ENCODE measurements at regions not wholly inside any gene's neighbourhood (a gene's known extent, or its start where the extent isn't known, plus 50 kb on each side); places are given as distances from the start of the nearest gene placed in this dataset.
A peak's percentile ranks its signal among the peaks of the same experiment; 100 is the strongest.
"Not testable (repeated sequence)": the region's sequence is repeated elsewhere in the genome, so short reads cannot be mapped to it uniquely, and the experiment has no call there.

GRCh38 chrY:14360748-14361500 is 163.4 kb upstream of the NLGN4Y start:
- intact Hi-C loops (cut with micrococcal nuclease), result no loop called here
- Mint-ChIP-seq H3K36me3 (no peaks in the 10 kb centered on the region), H3K27me3 (no peaks in the 10 kb centered on the region), H3K4me3 (no peak overlapping the region), H3K9me3 (peaks cover 20% of the 10 kb centered on the region), H3K4me1 (ENCODE audit: low read depth) (peaks cover 3% of the 10 kb centered on the region), H3K27ac (no peak overlapping the region)
- ChIA-PET CTCF (no interaction called here), POLR2A (no interaction called here)
- no peak for DNase-seq

DNA sequence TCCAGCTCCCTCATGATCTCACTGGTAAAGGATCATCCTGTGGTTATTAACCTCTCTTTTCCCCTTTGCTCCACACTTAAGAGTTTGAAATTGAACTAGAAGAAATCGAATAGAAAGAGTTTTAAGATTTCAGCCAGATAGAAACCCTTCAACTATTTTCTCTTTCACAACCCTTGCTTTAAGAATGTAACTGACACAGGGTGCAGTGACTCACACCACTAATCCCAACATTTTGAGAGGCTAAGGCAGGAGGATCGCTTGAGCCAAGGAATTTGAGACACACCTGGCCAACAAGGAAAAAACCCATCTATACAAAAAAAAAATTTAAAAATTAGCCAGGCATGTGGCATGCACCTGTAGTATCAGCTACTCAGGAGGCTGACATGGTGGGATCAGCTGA is 150.7 kb upstream of the NLGN4Y start:
- Mint-ChIP-seq H3K27me3 (no peaks in the 10 kb centered on the region), H3K4me1 (ENCODE audit: low read depth) (peaks cover 5% of the 10 kb centered on the region), H3K9me3 (peaks cover 2% of the 10 kb centered on the region), H3K4me3 (no peak overlapping the region), H3K36me3 (no peaks in the 10 kb centered on the region), H3K27ac (no peak overlapping the region)
- ChIA-PET POLR2A (no interaction called here), CTCF (no interaction called here)
- intact Hi-C loops (cut with micrococcal nuclease), result no loop called here
- no peak for DNase-seq

- Mint-ChIP-seq H3K9me3 (no peaks in the 10 kb centered on the region), H3K27me3 (no peaks in the 10 kb centered on the region), H3K4me1 (ENCODE audit: low read depth) (peaks cover 5% of the 10 kb centered on the region), H3K27ac (no peak overlapping the region), H3K36me3 (no peaks in the 10 kb centered on the region), H3K4me3 (no peak overlapping the region)
- ChIA-PET POLR2A (no interaction called here), CTCF (no interaction called here)
- peak; percentile 8 for DNase-seq
- intact Hi-C loops (cut with micrococcal nuclease), result no loop called here
Observed at GRCh38 chrY:14378217-14378616, 146.1 kb upstream of the NLGN4Y start.

GRCh38 chrY:14410549-14411030 is 113.7 kb upstream of the NLGN4Y start:
- not testable (repeated sequence) for H3K9me3 Mint-ChIP-seq

DNA sequence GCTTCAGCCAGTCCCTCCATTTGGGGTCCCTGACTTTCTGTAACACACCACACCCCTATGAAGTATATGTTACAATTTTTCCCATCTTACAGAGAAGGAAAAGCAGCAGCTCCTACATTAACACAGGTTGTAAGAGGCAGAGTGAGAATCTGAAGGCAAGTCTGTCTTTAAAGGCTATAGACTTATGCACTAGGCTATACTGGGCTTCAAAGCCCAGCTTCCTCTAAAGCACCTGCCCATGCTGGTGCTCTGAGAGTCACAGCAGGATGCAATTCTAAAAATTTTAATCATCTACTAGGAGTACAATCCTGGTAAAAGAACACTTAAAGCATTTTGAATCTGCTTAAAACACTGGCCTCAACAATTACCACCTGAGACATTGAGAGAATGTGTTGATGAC is 113.0 kb upstream of the NLGN4Y start:
- intact Hi-C loops (cut with micrococcal nuclease), result no loop called here
- ChIA-PET POLR2A (no interaction called here), CTCF (no interaction called here)
- Mint-ChIP-seq H3K27me3 (no peaks in the 10 kb centered on the region), H3K27ac (no peak overlapping the region), H3K4me3 (no peak overlapping the region), H3K36me3 (no peaks in the 10 kb centered on the region), H3K4me1 (ENCODE audit: low read depth) (no peaks in the 10 kb centered on the region), H3K9me3 (no peaks in the 10 kb centered on the region)
- no peak for DNase-seq

More at GRCh38 chrY:14410549-14411030, 113.7 kb upstream of the NLGN4Y start:
- intact Hi-C loops (cut with micrococcal nuclease); H3K36me3 Mint-ChIP-seq; H3K4me1 Mint-ChIP-seq (ENCODE audit: low read depth); DNase-seq; H3K4me3 Mint-ChIP-seq; H3K27me3 Mint-ChIP-seq; CTCF ChIA-PET; H3K27ac Mint-ChIP-seq: not testable (repeated sequence)
- POLR2A ChIA-PET, result interaction anchor here (0.5 kb wide), 1 partner anchor 122 kb away, joined by 4 read pairs; no protein-coding TSS in a partner anchor

DNA sequence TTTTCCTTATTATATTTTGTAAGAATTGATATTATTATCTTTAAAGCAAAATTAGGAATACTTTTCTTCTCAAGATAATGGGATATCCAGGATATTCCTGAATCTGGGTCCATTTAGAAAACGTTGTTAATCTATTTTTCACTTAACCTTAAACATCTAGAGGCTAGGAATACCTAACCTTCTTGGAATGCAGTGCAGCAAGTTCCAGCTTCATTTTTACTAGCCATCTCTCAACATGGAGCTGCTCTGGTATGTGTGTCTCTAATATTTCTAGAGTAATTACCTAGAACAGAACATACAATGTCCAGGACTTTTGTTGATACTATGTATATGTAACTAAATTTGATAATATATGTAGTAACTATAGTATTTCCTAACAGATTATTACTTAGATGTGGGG is 87.8 kb upstream of the NLGN4Y start:
- Mint-ChIP-seq H3K27me3 (no peaks in the 10 kb centered on the region), H3K4me1 (ENCODE audit: low read depth) (no peaks in the 10 kb centered on the region), H3K36me3 (no peaks in the 10 kb centered on the region), H3K9me3 (peaks cover 2% of the 10 kb centered on the region), H3K4me3 (no peak overlapping the region), H3K27ac (no peak overlapping the region)
- intact Hi-C loops (cut with micrococcal nuclease), result no loop called here
- DNase-seq, result no peak
- CTCF ChIA-PET, result no interaction called here
- POLR2A ChIA-PET, result no interaction called here

DNA sequence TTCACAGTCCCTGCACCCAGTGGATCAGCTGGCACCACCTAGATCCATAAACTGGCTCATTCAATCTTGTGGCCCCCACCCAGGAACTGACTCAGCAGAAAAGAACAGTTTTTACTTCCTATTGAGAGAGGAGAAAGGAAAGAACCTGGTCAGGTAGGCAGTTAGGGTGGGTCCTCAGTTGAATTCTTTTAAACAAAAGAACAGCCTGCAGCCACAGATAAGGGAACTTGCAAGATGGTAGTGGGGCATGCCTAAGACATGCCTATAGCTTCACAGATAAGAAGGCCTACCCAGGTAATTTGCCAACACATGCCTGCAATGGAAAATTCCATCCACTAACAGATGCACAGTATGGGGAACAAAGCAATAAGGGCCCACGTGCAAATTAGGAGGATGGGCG is 86.7 kb upstream of the NLGN4Y start:
- ChIA-PET POLR2A (no interaction called here), CTCF (no interaction called here)
- no peak overlapping the region for H3K27ac Mint-ChIP-seq
- no peaks in the 10 kb centered on the region for H3K27me3 Mint-ChIP-seq
- no peaks in the 10 kb centered on the region for H3K36me3 Mint-ChIP-seq
- DNase-seq, result no peak
- H3K4me3 Mint-ChIP-seq, result no peak overlapping the region
- intact Hi-C loops (cut with micrococcal nuclease), result no loop called here
- H3K9me3 Mint-ChIP-seq, result peaks cover 2% of the 10 kb centered on the region
- no peaks in the 10 kb centered on the region for H3K4me1 Mint-ChIP-seq (ENCODE audit: low read depth)

GRCh38 chrY:14438395-14438794 is 85.9 kb upstream of the NLGN4Y start:
- ChIA-PET POLR2A (no interaction called here), CTCF (no interaction called here)
- DNase-seq, result no peak
- H3K27me3 Mint-ChIP-seq, result no peaks in the 10 kb centered on the region
- intact Hi-C loops (cut with micrococcal nuclease), result no loop called here
- H3K27ac Mint-ChIP-seq, result no peak overlapping the region
- H3K4me3 Mint-ChIP-seq, result no peak overlapping the region
- H3K9me3 Mint-ChIP-seq, result peaks cover 2% of the 10 kb centered on the region
- no peaks in the 10 kb centered on the region for H3K4me1 Mint-ChIP-seq (ENCODE audit: low read depth)
- no peaks in the 10 kb centered on the region for H3K36me3 Mint-ChIP-seq

DNA sequence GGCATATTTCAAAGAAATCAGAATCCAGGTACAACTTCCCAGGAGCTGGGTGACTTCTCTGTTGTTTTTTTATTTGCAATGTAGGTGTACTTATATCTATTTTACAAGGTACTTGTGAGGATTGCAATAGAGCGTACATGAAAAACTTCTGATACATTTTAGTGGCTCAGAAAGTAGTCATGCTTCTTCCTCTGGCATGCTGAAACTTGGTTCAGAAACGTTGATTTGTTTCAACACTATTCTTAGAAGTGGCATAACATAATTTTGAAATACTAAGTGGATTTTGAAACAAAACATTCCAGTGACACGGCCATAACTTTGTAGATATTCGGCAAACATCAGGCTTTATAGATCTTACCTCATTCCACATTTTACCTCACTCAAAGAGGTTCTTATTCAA is 79.8 kb upstream of the NLGN4Y start:
- Mint-ChIP-seq H3K4me1 (ENCODE audit: low read depth) (no peaks in the 10 kb centered on the region), H3K9me3 (no peaks in the 10 kb centered on the region), H3K36me3 (no peaks in the 10 kb centered on the region), H3K4me3 (no peak overlapping the region), H3K27ac (no peak overlapping the region), H3K27me3 (no peaks in the 10 kb centered on the region)
- ChIA-PET CTCF (no interaction called here), POLR2A (no interaction called here)
- intact Hi-C loops (cut with micrococcal nuclease), result no loop called here
- DNase-seq, result no peak

- POLR2A ChIA-PET, result no interaction called here
- intact Hi-C loops (cut with micrococcal nuclease), result no loop called here
Observed at GRCh38 chrY:14468151-14468683, 56.1 kb upstream of the NLGN4Y start.

GRCh38 chrY:14472421-14472820 is 51.9 kb upstream of the NLGN4Y start:
- POLR2A ChIA-PET, result no interaction called here

More at GRCh38 chrY:14468151-14468683, 56.1 kb upstream of the NLGN4Y start:
- Mint-ChIP-seq H3K27ac (no peak overlapping the region), H3K4me3 (no peak overlapping the region), H3K27me3 (no peaks in the 10 kb centered on the region), H3K9me3 (no peaks in the 10 kb centered on the region), H3K36me3 (no peaks in the 10 kb centered on the region), H3K4me1 (ENCODE audit: low read depth) (peaks cover 11% of the 10 kb centered on the region)
- CTCF ChIA-PET, result no interaction called here
- DNase-seq, result no peak

GRCh38 chrY:14473320-14473719 is 51.0 kb upstream of the NLGN4Y start:
- Mint-ChIP-seq H3K27ac (no peak overlapping the region), H3K4me3 (no peak overlapping the region), H3K4me1 (ENCODE audit: low read depth) (peaks cover under 1% of the 10 kb centered on the region), H3K36me3 (no peaks in the 10 kb centered on the region), H3K9me3 (peaks cover 8% of the 10 kb centered on the region), H3K27me3 (no peaks in the 10 kb centered on the region)
- ChIA-PET POLR2A (no interaction called here), CTCF (no interaction called here)
- no peak for DNase-seq
- intact Hi-C loops (cut with micrococcal nuclease), result no loop called here

More at GRCh38 chrY:14472421-14472820, 51.9 kb upstream of the NLGN4Y start:
- Mint-ChIP-seq H3K4me3 (no peak overlapping the region), H3K4me1 (ENCODE audit: low read depth) (peaks cover 8% of the 10 kb centered on the region), H3K27me3 (no peaks in the 10 kb centered on the region), H3K36me3 (no peaks in the 10 kb centered on the region), H3K27ac (no peak overlapping the region), H3K9me3 (peaks cover 8% of the 10 kb centered on the region)
- CTCF ChIA-PET, result no interaction called here
- DNase-seq, result no peak
- intact Hi-C loops (cut with micrococcal nuclease), result no loop called here
